ENCODE measurements at regions not wholly inside any gene's neighbourhood (a gene's known extent, or its start where the extent isn't known, plus 50 kb on each side); places are given as distances from the start of the nearest gene placed in this dataset.

DNA sequence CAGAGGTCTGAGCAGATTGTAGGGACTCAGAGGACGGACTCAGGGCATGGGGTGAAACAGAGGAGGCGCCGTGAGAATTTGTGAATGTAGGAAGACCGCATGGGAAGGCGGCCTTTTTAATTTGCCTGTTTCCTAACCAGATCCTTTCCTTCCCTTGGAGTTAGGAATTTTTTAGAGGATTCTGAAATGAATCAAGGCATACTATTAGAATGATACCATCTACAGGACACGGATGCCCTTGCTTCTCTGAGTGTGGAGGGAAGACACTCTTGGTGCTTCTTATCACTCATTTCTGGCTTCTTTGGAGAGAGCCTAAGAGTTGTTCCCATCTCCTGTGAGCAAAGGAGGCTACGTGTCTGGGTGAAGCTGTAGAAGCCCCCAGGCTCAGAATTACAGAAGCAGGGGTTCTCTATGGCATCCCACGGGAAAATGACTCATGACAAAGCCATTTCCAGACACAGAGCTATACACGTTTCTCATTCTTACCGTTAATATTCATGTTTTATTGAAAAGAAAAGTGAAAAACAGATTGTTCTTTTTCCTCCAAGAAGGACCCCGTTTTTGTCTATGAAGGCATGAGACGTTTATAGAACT is 148.5 kb downstream of the EDN3 start:
- Histone ChIP-seq H3K4me2 (ENCODE audit: insufficient read depth, low read length) (no peak overlapping the region), H3K27me3 (ENCODE audit: control insufficient read depth in 2 of 2, insufficient read depth in 2 of 2, low read length in 2 of 2) (no peaks in the 10 kb centered on the region), H3K79me2 (ENCODE audit: control insufficient read depth, insufficient read depth, low read length) (no peaks in the 10 kb centered on the region), H2AFZ (ENCODE audit: low read depth, low read length) (no peak overlapping the region), H3K4me1 (ENCODE audit: control insufficient read depth, extremely low read depth, insufficient read depth, low read length) (no peaks in the 10 kb centered on the region), H3K4me3 (replicated peaks in 1 of 3; ENCODE audit: insufficient read depth in 1 of 3, low read depth in 1 of 3, low read length in 3 of 3) (no peak overlapping the region), H3K27ac (ENCODE audit: insufficient read depth, low read depth, low read length) (no peak overlapping the region), H3K9me1 (replicated peaks; ENCODE audit: control insufficient read depth, extremely low read depth, insufficient read depth, low read length) (no peaks in the 10 kb centered on the region), H3K9me3 (replicated peaks; ENCODE audit: control insufficient read depth, insufficient read depth, low read length) (no peaks in the 10 kb centered on the region), H4K20me1 (replicated peaks; ENCODE audit: control insufficient read depth, extremely low read depth, insufficient read depth, low read length) (no peaks in the 10 kb centered on the region), H3K9ac (replicated peaks; ENCODE audit: extremely low read depth, insufficient read depth, low read length) (no peak overlapping the region), H3K36me3 (ENCODE audit: control insufficient read depth in 2 of 2, extremely low read depth in 1 of 2, insufficient read depth in 2 of 2, low read length in 2 of 2) (no peaks in the 10 kb centered on the region)
- dilution Hi-C loops (cut with MboI; ENCODE audit: extremely low pct_ligation_motif_present, low sequenced_read_pairs) (no loop called here), intact Hi-C loops (cut with micrococcal nuclease) (no loop called here)
- no TSS peak for BruUV-seq (replicated peaks)
- FAIRE-seq (no peak), DNase-seq (ENCODE audit: low read depth, low spot score) (no peak)
- CTCF ChIA-PET, result no interaction called here
- POLR2A ChIA-PET, result no interaction called here
- TF ChIP-seq EZH2 (IDR thresholded peaks at IDR 0.05; ENCODE audit: borderline replicate concordance, low read depth, low read length, severe bottlenecking), result no peak

DNA sequence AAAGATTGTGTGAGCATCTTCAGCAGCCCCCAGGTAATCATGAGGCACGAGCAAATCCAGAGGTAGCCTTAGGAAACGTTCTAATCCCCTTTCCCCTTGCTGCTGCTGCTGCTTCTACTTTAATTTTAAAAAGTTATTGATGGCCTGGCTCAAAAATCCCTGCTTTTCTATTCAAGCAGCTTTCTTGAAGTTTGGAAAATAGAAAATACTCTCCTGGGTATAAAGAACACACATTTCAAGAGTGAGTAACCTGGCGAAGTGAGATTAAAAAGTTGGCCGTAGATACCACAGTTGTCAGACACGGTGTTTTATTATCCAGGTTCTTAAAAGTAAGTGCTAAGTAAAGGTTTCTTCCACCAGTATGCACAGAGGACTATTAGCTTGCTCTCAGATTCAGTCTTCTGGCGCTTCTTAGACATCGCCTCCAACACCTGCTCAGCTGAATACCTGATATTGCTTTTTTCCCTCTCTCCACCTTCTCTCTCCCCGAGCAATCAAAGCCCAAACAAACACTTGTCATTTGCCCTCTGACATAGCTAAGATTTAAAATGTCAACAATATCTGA is 150.7 kb downstream of the EDN3 start:
- no peaks in the 10 kb centered on the region for H3K4me1 ChIP-seq (ENCODE audit: control insufficient read depth, extremely low read depth, insufficient read depth, low read length)
- H3K27ac ChIP-seq (ENCODE audit: insufficient read depth, low read depth, low read length), result no peak overlapping the region
- dilution Hi-C loops (cut with MboI; ENCODE audit: extremely low pct_ligation_motif_present, low sequenced_read_pairs), result no loop called here
- no peak overlapping the region for H2AFZ ChIP-seq (ENCODE audit: low read depth, low read length)
- intact Hi-C loops (cut with micrococcal nuclease), result no loop called here
- ChIA-PET POLR2A (no interaction called here), CTCF (interaction anchor here (1.2 kb wide), 1 partner anchor 45 kb away, joined by 3 read pairs; no protein-coding TSS in a partner anchor)
- H3K36me3 ChIP-seq (ENCODE audit: control insufficient read depth in 2 of 2, extremely low read depth in 1 of 2, insufficient read depth in 2 of 2, low read length in 2 of 2), result no peaks in the 10 kb centered on the region
- no peaks in the 10 kb centered on the region for H3K9me3 ChIP-seq (replicated peaks; ENCODE audit: control insufficient read depth, insufficient read depth, low read length)
- H4K20me1 ChIP-seq (replicated peaks; ENCODE audit: control insufficient read depth, extremely low read depth, insufficient read depth, low read length), result no peaks in the 10 kb centered on the region
- DNase-seq (ENCODE audit: low read depth, low spot score) (no peak), FAIRE-seq (no peak)
- no peaks in the 10 kb centered on the region for H3K9me1 ChIP-seq (replicated peaks; ENCODE audit: control insufficient read depth, extremely low read depth, insufficient read depth, low read length)
- H3K79me2 ChIP-seq (ENCODE audit: control insufficient read depth, insufficient read depth, low read length), result no peaks in the 10 kb centered on the region
- BruUV-seq (replicated peaks), result no TSS peak
- no peak overlapping the region for H3K4me2 ChIP-seq (ENCODE audit: insufficient read depth, low read length)
- no peak overlapping the region for H3K9ac ChIP-seq (replicated peaks; ENCODE audit: extremely low read depth, insufficient read depth, low read length)
- H3K27me3 ChIP-seq (ENCODE audit: control insufficient read depth in 2 of 2, insufficient read depth in 2 of 2, low read length in 2 of 2), result no peaks in the 10 kb centered on the region
- H3K4me3 ChIP-seq (replicated peaks in 1 of 3; ENCODE audit: insufficient read depth in 1 of 3, low read depth in 1 of 3, low read length in 3 of 3), result no peak overlapping the region
- TF ChIP-seq, protein P1, sequence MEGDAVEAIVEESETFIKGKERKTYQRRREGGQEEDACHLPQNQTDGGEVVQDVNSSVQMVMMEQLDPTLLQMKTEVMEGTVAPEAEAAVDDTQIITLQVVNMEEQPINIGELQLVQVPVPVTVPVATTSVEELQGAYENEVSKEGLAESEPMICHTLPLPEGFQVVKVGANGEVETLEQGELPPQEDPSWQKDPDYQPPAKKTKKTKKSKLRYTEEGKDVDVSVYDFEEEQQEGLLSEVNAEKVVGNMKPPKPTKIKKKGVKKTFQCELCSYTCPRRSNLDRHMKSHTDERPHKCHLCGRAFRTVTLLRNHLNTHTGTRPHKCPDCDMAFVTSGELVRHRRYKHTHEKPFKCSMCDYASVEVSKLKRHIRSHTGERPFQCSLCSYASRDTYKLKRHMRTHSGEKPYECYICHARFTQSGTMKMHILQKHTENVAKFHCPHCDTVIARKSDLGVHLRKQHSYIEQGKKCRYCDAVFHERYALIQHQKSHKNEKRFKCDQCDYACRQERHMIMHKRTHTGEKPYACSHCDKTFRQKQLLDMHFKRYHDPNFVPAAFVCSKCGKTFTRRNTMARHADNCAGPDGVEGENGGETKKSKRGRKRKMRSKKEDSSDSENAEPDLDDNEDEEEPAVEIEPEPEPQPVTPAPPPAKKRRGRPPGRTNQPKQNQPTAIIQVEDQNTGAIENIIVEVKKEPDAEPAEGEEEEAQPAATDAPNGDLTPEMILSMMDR (IDR thresholded peaks at IDR 0.05; ENCODE audit: extremely low read depth in 1 of 2, insufficient read depth in 1 of 2, low read depth in 1 of 2, low read length in 2 of 2), result no peak
- TF ChIP-seq POLR2A (IDR thresholded peaks at IDR 0.05; ENCODE audit: low read depth, low read length), result no peak
- no peak for TF ChIP-seq GATA2 (IDR thresholded peaks at IDR 0.05; ENCODE audit: insufficient read depth, insufficient read length, low read depth, low read length)
- no peak for TF ChIP-seq JUN (IDR thresholded peaks at IDR 0.05; ENCODE audit: borderline replicate concordance, insufficient read depth, insufficient read length, low read depth)
- TF ChIP-seq POLR2AphosphoS5 (IDR thresholded peaks at IDR 0.05; ENCODE audit: insufficient read depth, low read depth, low read length), result no peak
- TF ChIP-seq, protein P2, sequence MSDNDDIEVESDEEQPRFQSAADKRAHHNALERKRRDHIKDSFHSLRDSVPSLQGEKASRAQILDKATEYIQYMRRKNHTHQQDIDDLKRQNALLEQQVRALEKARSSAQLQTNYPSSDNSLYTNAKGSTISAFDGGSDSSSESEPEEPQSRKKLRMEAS (IDR thresholded peaks at IDR 0.05; ENCODE audit: insufficient read depth, insufficient read length), result no peak
- TF ChIP-seq EZH2 (IDR thresholded peaks at IDR 0.05; ENCODE audit: borderline replicate concordance, low read depth, low read length, severe bottlenecking), result no peak
- TF ChIP-seq FOS (IDR thresholded peaks at IDR 0.05; ENCODE audit: borderline replicate concordance, insufficient read depth, low read length), result no peak
- no peak for TF ChIP-seq MYC (IDR thresholded peaks at IDR 0.05; ENCODE audit: low read depth, low read length)

All from endothelial cell of umbilical vein (primary cell).